Inflammatory macrophage treated with lipopolysaccharide for 1 hour (primary cell): ENCODE measurements at regions not wholly inside any gene's neighbourhood (a gene's known extent, or its start where the extent isn't known, plus 50 kb on each side); places are given as distances from the start of the nearest gene placed in this dataset.
"Not testable (repeated sequence)": the region's sequence is repeated elsewhere in the genome, so short reads cannot be mapped to it uniquely, and the experiment has no call there.

ENCODE experiments used
- DNase-seq, 2 donors: peaks; one replicate each; pipeline ENCODE4 v3.0.0-alpha.2; 2020 to 2022

DNA sequence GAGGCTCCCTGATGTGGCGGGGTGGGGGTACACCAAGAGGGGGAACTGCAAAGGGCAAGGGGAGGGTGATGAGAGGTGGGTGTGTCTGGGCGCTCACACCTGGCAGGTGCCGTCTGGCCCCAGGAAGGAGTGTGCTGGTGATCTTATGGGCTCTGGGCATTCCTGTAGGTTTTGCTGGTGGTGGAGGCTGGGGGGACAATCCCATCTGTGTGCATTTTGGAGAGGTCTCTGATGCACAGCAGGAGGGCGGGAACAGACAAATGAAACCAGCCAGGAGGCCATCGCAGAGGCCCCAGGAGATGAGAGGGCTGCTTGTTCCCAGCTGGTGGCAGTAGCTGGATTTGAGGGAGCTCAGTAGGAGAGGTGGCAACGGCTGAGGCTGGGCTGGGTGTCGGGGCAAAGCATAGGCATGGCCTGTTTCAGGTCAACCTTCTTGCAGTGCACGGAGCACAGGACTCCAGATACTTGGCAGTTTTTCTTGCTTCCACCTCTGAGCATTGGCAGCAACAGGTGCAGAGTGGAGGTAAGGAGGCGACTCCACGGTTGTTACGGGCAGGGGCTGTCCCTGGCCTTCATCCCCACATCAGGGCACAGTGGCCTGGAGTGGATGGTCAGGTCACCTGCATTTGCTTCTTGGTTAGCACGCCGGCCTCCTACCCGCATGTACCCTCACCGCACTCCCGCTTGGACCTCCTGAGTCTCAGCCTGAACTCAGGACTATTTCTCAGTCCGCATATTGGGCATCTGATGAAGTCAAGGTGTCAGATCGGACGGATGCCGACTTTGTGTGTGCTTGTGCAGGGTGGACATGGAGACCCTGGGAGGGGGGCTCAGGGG, 194.2 kb upstream of the HDAC4 start:
- DNase-seq, result no peak

DNA sequence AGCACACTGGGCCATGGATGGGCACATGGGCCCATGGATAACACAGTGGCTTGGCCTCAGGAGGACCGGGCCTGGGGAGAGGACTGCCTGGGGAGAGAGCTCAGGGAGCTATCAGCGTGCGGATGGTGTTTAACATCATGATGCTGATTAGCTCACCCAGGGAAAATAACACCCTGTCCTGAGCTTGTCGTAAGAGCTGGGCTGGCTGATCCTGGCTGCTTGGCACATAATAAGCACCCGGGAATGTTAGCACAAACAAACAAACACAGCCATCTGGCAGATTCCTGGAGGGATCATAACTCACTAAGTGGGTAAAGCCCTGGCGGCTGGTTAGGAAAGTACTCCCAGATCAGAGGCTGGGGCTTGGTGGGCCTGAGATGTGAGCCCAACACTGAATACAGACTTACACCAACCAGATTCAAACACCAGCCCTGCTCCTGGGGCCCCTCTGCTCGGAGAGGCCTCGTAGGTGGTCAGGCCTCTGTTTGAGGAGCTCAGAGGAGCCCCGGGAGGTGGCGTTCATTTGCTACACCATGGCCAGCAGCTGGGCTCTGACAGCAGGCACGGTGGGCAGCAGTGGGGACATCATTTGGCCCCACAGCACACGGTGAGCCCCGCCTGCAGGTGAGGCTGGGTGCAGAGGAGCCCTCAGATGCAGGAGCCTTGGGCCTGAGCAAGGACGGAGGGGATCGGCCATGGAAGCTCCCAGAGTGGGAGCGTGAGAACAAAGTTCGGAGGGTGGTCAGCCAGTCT, 193.4 kb upstream of the HDAC4 start:
- no peak for DNase-seq

DNA sequence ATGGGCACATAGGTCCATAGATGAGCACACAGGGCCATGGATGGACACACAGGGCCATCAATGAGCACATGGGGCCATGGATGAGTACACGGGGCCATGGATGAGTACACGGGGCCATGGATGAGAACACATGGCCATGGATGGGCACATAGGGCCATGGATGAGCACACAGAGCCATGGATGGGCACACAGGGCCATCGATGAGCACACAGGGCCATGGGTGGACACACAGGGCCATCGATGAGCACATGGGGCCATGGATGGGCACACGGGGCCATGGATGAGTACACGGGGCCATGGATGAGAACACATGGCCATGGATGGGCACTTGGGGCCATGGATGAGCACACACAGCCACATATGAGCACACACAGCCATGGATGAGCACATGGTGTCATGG, 192.6 kb upstream of the HDAC4 start:
- no peak for DNase-seq

DNA sequence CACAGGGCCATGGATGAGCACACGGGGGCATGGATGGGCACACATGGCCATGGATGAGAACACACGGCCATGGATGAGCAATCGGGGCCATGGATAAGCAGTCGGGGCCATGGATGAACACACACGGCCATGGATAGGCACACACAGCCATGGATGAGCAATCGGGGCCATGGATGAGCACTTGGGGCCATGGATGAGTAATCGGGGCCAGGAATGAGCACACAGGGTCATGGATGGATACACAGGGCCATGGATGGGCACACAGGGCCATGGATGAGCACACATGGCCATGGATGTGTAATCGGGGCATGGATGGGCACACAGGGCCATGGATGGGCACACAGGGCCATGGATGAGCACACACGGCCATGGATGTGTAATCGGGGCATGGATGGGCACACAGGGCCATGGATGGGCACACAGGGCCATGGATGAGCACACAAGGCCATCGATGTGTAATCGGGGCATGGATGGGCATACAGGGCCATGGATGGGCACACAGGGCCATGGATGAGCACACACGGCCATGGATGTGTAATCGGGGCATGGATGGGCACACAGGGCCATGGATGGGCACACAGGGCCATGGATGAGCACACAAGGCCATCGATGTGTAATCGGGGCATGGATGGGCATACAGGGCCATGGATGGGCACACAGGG, 191.9 kb upstream of the HDAC4 start:
- DNase-seq, result not testable (repeated sequence)

DNA sequence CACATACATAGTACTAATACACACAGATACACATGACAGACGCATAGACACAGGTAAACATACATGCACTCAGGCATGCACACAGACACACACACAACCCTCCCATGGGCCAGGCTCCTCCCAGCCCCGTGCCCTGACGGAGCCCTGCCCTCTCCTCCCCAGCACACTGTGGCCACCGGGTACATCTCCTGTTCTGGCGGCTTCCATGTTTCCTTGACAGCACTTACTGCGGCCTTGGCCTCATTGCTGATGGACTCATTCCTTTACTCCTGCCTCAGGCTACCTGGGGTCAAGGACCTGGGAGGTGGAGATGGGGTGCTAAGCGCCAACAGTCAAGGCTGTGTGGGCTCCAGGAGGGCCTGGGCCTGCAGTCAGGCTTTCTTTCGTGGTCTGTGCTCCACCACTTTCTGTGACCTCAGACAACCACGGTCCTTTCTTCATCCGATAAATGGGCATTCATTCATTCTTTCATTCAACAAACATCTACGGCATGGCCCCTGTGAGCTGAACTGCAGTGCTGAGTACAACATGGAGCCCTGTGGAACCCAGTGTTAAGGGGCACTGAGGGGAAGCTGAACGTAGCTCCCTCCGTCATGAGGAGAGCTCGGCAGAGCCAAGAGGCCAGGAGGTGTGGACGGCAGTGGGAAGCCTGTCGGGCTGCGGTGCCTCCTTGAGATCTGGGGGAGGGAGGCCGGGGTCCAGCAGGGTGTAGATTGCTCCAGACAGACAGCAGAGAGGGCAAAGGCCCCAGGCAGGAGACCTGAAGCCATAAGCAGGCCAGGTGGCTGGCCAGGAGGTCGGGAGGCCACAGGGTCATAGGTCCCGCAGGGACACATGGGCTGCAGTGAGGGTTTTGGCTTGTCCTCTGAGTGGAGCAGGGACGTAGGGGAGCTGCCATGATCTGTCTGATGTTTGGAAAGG, 190.4 kb upstream of the HDAC4 start:
- no peak for DNase-seq

DNA sequence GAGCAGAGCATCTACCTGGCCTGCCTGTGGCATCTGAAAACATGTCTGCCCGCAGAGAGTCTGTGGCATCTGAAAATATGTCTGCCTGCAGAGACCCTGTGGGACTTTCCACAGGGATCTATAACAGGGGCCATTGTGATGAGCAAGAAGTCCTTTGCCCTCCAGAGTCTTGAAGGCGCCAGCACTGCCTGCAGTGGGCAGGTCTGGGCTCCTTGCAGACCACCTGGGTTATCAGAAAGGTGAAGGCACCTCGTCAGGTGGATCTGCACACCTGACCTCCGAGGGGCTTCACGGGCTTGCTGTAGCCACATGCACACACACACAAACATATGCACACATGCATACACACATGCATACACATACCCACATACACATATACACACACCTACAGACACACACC, 189.5 kb upstream of the HDAC4 start:
- no peak for DNase-seq

DNA sequence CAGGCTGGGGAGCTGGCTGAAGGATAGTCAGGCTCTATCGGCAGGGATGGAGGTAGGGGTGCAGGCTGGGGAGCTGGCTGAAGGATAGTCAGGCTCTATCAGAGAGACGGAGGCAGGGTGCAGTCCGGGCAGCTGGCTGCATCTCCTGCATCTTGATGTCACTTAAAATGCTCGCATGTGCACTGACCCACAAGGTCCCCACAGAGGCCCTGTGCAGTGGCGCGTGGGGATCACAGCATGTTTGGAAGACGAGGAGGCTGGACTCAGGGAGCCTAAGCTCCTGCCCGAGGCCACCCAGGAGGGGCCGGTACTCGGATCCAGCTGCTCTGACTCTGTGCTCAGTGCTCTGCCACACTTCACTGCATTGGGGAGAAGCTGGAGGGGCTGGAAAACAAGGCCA, 189.0 kb upstream of the HDAC4 start:
- no peak for DNase-seq

DNA sequence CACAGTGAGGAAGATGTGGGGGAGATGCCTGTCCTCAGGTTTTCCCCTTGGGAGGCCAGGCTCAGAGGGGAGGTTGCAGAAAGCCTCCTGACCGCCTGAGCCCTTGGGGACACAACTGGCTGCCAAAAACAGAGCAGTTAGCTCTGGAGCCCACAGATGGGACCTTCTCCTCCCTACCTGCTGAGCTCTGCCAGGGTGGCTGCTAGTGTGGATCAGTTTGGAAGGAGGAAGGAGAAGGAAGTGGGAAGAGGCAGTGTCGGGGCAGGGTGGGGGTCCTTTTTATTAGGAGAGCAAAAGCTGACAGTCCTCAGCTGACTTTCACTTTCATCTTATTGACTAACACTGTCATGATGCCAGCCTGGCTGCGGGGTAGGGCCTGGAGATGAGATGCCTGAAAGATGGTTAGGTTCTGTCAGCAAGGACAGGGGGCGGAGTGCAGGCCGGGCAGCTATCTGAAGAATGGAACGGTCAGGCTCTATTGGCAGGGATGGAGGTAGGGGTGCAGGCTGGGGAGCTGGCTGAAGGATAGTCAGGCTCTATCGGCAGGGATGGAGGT, 188.5 kb upstream of the HDAC4 start:
- DNase-seq, result no peak

DNA sequence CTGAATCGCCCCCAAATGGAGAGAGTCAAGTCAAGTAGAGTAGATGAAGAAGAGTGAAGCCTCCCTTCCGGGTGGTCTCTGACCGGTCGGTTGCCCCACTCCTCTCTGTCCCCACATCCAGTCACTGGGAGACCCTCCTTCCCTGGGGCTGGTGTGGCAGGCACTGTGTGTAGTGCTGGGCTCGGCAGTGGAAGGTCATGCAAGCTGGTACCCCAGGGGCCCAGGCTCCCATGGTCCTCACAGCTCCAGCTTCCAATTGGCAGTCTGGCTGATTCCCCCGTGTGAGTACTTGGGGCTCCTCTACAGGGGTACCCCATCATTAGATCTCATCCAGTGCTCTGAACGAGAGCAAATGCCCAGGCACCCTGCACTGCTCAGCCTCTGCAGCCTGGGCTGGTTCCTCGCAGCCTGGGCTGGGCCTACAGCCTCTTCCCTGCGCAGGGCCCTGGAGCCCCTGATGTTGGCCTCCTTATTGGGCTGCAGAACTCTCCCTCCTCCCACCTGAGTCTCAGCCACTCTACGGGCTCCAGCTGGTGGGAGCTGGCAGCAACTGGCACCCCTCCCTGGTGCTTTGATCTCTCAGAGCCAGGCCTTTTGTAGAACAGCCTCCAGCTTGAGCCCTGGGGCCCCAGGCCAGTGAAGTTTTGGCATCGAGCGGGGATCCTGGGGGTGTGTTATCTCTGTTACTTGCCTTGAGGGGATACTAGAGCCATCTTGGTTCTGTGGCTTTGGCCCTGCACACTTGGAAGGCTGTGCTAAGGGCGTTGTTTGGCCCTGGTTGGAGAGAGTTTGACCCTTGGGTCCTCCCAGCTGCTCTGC, 187.8 kb upstream of the HDAC4 start:
- no peak for DNase-seq

DNA sequence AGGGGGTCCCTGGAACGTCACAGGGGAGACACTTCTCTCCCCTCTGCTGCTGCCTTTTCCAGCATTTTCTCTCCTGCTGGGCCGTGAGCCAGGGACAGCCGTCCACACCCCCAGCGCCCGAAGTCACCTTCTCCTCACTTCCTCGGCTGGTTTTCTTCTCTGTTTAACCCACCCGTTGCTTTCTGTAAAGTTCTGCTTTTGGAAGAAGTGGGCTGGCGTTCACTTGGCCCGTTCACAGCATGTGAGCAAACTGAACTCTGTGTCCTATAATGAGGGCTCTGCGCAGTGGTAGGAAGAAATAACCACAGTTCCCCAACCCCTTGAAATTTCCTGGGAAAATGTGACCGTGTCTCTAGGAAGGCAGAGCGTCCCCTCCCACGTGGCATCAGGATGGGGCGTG, 187.0 kb upstream of the HDAC4 start:
- peak; percentile 46 to 58 for DNase-seq

DNA sequence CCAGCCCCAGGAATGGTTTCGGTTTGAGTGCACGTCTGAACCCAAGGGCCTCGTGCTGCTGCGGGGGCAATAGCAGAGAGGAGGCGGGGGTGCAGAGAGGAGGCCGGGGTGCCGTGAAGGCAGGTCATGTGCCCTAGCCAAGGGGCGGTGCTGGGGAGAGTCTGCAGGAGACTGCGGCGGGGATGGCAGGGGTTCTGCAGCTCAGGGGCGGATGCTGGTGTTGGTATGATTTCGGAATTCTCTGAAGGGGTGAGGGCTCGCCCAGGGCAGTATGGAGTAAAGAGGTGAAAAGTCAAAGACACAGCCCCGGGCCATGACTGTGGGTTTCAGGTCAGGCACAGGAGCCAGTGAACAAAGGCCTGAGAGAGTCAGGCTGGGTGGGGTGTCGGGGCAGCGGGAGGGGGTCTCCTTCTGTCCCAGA, 186.5 kb upstream of the HDAC4 start:
- DNase-seq, result no peak

DNA sequence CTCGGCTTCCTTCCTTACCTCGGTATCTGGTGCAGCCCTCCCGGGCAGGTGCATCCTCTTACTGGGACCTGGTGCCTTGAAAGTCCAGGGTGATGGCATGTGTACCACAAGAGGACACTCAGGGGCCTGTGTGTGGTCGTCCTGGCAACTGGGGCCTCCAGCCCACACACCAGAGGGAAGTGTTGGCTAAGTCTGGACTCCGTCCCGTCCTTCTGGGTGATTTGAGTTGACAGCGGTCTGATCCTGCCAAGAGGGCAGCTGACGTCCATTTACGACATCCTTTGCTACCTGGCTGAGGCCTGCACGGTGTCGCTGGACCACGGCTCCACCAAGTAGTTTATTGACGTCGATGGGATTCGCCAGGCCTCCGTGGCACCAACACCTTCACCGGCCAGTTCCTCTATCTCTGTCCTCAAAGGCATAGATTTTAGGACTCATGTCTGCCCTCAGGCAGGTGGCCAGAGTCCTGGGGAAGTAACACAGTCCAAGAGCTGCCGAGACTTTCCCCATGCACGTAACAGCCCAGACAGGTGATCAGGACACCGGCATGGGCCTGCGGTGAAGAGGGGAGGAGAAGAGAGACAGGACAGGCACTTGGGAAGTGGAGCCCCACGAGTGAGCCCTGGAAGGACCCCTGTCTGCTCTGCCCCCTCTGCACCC, 186.0 kb upstream of the HDAC4 start:
- DNase-seq, result peak; percentile 11 to 33

DNA sequence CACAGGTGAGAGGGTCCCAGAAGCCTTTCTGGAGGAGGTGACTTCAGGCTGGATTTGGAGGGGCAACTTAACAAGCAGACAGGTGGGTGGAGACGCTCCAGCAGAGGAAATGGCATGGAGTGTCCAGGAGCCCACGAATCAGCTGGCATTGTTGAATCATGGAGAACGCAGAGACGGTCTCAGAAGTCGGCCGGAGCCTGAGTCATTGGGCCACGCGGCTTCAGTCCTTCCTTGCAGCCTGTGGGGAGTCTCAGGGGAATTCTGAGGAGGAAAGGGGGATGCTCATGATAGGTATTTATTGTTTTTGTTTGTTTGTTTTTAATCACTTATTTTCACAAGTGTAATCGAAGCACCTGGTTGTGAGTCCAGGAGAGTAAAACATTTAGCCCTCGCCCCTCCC, 184.6 kb upstream of the HDAC4 start:
- DNase-seq, result no peak

DNA sequence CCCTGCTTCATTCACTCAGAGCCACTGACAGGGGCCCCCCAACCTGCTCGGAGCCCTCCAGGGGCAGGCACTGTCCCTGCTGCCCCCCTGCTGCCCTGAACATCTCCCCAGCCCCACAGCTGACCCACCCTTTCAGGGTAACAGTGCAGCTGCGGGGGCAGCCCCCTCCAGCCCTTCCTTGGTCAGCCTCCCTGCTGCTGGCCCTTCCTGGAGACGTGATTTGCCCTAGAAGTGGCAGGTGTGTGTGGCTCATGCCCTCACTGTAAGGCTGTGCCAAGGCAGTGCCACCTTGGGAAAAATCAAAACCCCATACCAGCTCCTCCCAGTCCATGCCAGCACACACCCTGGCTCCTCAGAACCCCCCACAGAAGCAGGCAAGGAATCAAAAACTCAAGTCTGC, 184.2 kb upstream of the HDAC4 start:
- DNase-seq, result no peak

DNA sequence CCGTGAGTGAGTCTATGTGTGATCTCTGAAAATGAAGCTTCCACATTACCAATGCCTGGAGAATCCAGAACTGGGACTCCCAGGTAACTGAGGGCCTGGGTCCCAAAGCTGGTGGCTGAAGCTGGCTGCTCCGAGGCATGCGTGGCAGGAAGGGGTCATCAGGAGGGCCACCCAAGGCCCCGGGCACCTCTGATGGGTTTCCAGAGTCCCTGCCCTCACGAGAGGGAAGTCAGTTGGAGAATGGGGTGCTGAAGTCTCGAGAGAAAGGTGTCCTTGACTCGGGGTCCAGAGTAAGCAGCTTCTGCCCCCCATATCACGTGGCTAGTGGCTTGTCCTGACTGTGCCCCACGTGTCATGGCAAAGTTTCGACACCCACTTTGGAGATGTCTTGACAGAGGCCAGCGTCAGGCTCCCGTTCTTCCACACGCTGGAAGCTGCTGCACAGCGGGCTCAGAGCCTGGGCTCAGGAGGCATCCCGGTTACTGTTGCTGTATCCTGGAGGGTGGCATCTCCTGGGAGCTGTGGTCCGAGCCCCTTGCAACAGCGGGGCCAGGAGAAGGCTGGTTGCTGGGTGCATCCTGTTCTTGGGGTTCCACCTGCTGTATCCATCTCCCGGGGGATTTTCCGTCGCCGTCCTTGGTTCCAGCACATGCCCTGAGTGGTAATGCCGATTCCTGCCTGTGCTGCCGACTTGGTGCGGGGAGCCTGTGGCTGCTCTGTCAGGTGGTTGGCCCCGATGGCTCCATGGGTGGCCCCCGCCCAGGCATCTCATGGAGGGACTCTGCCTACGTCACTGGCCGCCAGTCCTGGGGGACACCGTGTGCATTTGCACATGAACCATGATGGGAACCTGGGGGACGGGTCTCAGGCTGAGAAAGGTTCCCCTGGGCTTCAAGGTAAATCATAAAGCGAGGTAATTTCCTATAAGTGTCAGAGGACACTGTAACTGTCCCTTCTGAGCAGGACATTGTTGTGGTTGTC, 183.3 kb upstream of the HDAC4 start:
- no peak for DNase-seq

DNA sequence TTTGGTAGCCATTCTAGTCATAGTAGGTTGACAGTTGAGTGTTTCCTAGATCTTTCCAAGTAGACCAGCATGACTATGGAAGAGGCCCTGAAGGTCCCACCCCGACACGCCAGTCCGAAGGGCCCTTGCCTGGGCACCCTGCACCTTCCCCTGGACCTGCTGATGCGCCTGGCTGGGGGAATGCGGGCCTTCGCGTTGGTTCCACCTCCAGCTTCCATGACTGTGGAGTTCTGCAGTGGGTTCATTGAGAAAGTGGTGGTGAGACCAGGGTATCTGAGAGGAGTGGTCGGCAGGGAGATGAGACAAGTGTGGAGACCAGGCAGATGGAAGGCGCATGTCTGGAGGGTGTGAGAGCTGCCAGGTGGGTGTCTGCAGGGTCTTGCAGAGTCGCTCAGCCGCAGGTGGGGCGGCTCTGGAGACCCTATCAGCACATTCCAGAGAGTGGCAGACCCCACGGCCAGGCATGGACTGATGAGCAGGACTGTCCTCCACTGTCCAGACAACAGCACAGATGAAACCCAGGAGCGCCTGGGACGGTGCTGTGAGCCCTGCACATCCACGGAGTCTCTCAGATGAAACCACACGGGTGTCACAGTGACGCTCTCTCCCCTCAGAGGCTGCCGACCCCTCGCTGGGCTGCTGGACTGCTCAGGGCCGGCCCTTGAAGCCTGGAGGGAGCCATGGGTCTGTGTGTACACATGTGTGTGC, 182.5 kb upstream of the HDAC4 start:
- DNase-seq, result no peak

DNA sequence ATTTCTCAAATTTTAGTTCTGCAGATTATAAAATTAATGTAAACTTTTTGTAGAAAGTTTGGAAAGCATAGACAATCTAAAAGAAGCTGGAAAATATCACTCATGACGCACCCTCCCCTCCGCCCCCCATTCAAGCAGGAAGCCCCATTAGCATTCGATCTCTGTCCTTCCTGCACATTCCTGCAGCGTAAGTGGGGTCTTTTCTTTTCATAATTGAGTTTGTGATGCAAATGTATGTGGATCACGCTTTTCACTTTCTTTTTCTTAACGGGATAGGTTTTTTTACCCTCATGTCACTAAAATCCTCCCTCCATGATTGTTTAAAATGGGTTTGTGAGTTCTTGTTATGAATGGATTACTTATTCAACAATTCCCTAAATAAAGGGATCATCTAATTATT, 181.7 kb upstream of the HDAC4 start:
- DNase-seq, result no peak

DNA sequence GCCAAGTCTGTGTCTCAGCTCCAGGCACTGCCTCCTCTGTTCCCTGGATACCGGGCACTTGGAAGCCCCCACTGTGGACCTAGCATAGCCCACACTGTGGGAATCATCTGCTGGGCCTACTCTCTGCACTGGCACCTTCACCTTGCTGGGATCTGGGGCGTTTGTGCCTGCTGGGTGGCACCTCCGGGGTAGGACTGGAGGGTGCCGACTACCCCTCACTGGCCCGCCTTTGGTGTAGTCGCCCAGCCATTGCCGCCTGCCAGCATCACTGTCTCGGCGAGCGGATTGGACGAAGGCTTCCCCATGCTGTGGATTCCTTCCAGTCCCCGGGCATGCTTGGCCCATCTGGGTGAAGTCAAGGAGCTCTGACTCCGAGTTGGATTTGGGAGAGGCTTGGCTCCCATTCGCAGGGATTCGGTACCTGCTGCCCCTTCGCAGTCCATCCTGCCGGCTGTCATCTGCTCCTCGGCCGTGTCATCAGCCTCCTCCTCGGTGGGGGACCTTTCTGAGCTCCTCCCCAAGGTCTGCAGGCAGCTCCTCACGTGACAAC, 180.6 kb upstream of the HDAC4 start:
- DNase-seq, result no peak

DNA sequence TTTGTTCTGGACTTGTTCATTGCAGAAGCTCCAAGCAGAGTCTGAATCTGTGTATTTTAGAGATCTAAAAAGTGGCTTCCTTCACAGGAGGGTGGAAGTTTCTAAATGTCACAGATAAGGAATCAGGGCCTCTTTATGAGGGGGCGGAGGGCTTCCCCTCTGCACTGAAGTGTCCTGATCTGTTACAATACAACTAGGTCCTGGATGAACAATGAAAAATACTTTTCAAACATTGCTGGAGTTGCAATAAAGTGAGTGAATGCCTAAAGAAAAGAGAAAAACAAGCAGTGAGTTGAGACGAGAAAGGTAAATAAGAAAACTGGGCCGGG, 179.3 kb upstream of the HDAC4 start:
- peak; percentile 13 to 30 for DNase-seq
